Breast epithelium (tissue), 4 donors: ENCODE measurements at regions not wholly inside any gene's neighbourhood (a gene's known extent, or its start where the extent isn't known, plus 50 kb on each side); places are given as distances from the start of the nearest gene placed in this dataset.

ENCODE experiments used
- DNase-seq, 2 donors: peaks; one replicate each; pipeline ENCODE4 v3.0.0-alpha.2; 2019; ENCODE audit warnings: low spot score in 2 of 2
- H3K27ac ChIP-seq, 2 donors: fragments of 200-600 bp; sonication (generic) in 1 of 2; one replicate each; pipeline ENCODE4 v1.5.1; 2016 to 2019; ENCODE audit warnings: mild to moderate bottlenecking in 1 of 2
- H3K27me3 ChIP-seq, 2 donors: fragments of 200-600 bp; sonication (generic) in 1 of 2; one replicate each; pipeline versions ENCODE4 v1.5.1 to v1.6.0; 2017 to 2019; ENCODE audit warnings: control low read depth in 1 of 2, mild to moderate bottlenecking in 1 of 2
- H3K36me3 ChIP-seq: fragments of 200-600 bp; one replicate; pipeline ENCODE4 v1.5.1; 2019
- H3K4me1 ChIP-seq, 2 donors: fragments of 200-600 bp; sonication (generic); one replicate each; pipeline ENCODE4 v1.5.1; 2016 to 2019; ENCODE audit warnings: control low read depth in 1 of 2
- H3K4me3 ChIP-seq, 3 donors: fragments of 200-600 bp; sonication (generic); 1 replicate in 2 of 3; 2 replicates in 1 of 3; pipeline ENCODE4 v1.5.1; 2016 to 2019; ENCODE audit warnings: mild to moderate bottlenecking in 3 of 3, moderate library complexity in 2 of 3
- H3K9me3 ChIP-seq, 2 donors: fragments of 200-600 bp; sonication (generic) in 1 of 2; one replicate each; pipeline ENCODE4 v1.5.1; 2016 to 2019; ENCODE audit warnings: control low read depth in 1 of 2
- CTCF ChIP-seq, 3 donors: fragments of 450-650 bp; IDR thresholded peaks; one replicate each; pipeline ENCODE4 v1.5.1; 2016 to 2017; ENCODE audit warnings: antibody characterized with exemption in 3 of 3, mild to moderate bottlenecking in 3 of 3, moderate library complexity in 3 of 3
- POLR2A ChIP-seq: fragments of 450-650 bp; IDR thresholded peaks from one replicate; pipeline ENCODE4 v1.6.1; 2016; ENCODE audit warnings: antibody characterized with exemption, mild to moderate bottlenecking, moderate library complexity
- POLR2AphosphoS5 ChIP-seq, 3 donors: sonication (generic); formaldehyde crosslinking; IDR thresholded peaks; one replicate each; pipeline ENCODE4 v1.6.1; 2017; ENCODE audit warnings: antibody characterized with exemption in 3 of 3
- intact Hi-C: fragments of 100-400 bp; cut with DNase I; formaldehyde crosslinking; loops from one replicate; pipeline ENCODE4 v1.15.1; 2023; ENCODE audit warnings: low total_unique reads

GRCh38 chr3:117995842-117996437 is 1038.7 kb downstream of the IGSF11 start:
- intact Hi-C loops = no loop called here
- H3K4me3 ChIP-seq = peak overlapping the region; percentile 46 to 64 (median 50)
- H3K27me3 ChIP-seq = peaks cover 0 to 6% of the 10 kb centered on the region in 2 donors
- no peaks in the 10 kb centered on the region for H3K36me3 ChIP-seq
- TF ChIP-seq POLR2AphosphoS5 (IDR thresholded peaks at IDR 0.05) = no peak
- no peak for TF ChIP-seq CTCF (IDR thresholded peaks at IDR 0.05)
- no peak for TF ChIP-seq POLR2A
- no peaks in the 10 kb centered on the region for H3K4me1 ChIP-seq
- H3K9me3 ChIP-seq = no peaks in the 10 kb centered on the region
- H3K27ac ChIP-seq = no peak overlapping the region
- DNase-seq = no peak

GRCh38 chr3:117997201-117998049 is 1037.2 kb downstream of the IGSF11 start:
- intact Hi-C loops = no loop called here

GRCh38 chr3:117998071-117998470 is 1036.6 kb downstream of the IGSF11 start:
- intact Hi-C loops = no loop called here
- no peaks in the 10 kb centered on the region for H3K4me1 ChIP-seq
- peaks cover 0 to 6% of the 10 kb centered on the region in 2 donors for H3K27me3 ChIP-seq

More at GRCh38 chr3:117997201-117998049, 1037.2 kb downstream of the IGSF11 start:
- TF ChIP-seq CTCF (IDR thresholded peaks at IDR 0.05) (peak; percentile 23 to 61 (median 47)), POLR2A (no peak), POLR2AphosphoS5 (IDR thresholded peaks at IDR 0.05) (no peak)
- Histone ChIP-seq H3K36me3 (no peaks in the 10 kb centered on the region), H3K4me3 (peak overlapping the region; percentile 46 to 64 (median 50)), H3K27ac (no peak overlapping the region), H3K9me3 (no peaks in the 10 kb centered on the region), H3K4me1 (no peaks in the 10 kb centered on the region), H3K27me3 (peaks cover 0 to 6% of the 10 kb centered on the region in 2 donors)
- DNase-seq = peak; percentile 37 to 74

GRCh38 chr3:118000219-118000618 is 1034.4 kb downstream of the IGSF11 start:
- no peaks in the 10 kb centered on the region for H3K4me1 ChIP-seq
- no peak overlapping the region for H3K27ac ChIP-seq
- intact Hi-C loops = no loop called here
- H3K4me3 ChIP-seq = no peak overlapping the region
- no peaks in the 10 kb centered on the region for H3K36me3 ChIP-seq
- DNase-seq = no peak
- H3K9me3 ChIP-seq = no peaks in the 10 kb centered on the region
- H3K27me3 ChIP-seq = no peaks in the 10 kb centered on the region
- TF ChIP-seq POLR2AphosphoS5 (IDR thresholded peaks at IDR 0.05) (no peak), POLR2A (no peak), CTCF (IDR thresholded peaks at IDR 0.05) (no peak)

More at GRCh38 chr3:117998071-117998470, 1036.6 kb downstream of the IGSF11 start:
- Histone ChIP-seq H3K4me3 (no peak overlapping the region), H3K9me3 (no peaks in the 10 kb centered on the region), H3K27ac (no peak overlapping the region), H3K36me3 (no peaks in the 10 kb centered on the region)
- no peak for DNase-seq
- TF ChIP-seq CTCF (IDR thresholded peaks at IDR 0.05) (no peak), POLR2A (no peak), POLR2AphosphoS5 (IDR thresholded peaks at IDR 0.05) (no peak)

GRCh38 chr3:118001380-118001779 is 1033.3 kb downstream of the IGSF11 start:
- DNase-seq = no peak
- H3K36me3 ChIP-seq = no peaks in the 10 kb centered on the region
- no peak overlapping the region for H3K27ac ChIP-seq
- intact Hi-C loops = no loop called here
- no peak overlapping the region for H3K4me3 ChIP-seq
- H3K27me3 ChIP-seq = no peaks in the 10 kb centered on the region
- no peaks in the 10 kb centered on the region for H3K4me1 ChIP-seq
- TF ChIP-seq CTCF (IDR thresholded peaks at IDR 0.05) (no peak), POLR2A (no peak), POLR2AphosphoS5 (IDR thresholded peaks at IDR 0.05) (no peak)
- H3K9me3 ChIP-seq = peaks cover 0 to 2% of the 10 kb centered on the region in 2 donors
